GM23338 (cell line): ENCODE measurements at regions not wholly inside any gene's neighbourhood (a gene's known extent, or its start where the extent isn't known, plus 50 kb on each side); places are given as distances from the start of the nearest gene placed in this dataset.

Experiments used
- ATAC-seq: fragments of 200-7000 bp; cut with Tn5 transposase; 3 replicates; pipeline ENCODE4 v1.9.1; 2020
- DNase-seq: peaks from one replicate; pipeline ENCODE4 v3.0.0-alpha.2; 2015; ENCODE audit warnings: low spot score
- H2AFZ ChIP-seq: fragments of 200-600 bp; sonication (generic); 2 replicates; pipeline ENCODE4 v1.8.0; 2016; ENCODE audit warnings: antibody characterized with exemption, mild to moderate bottlenecking, moderate library complexity
- H3F3A ChIP-seq: fragments of 200-600 bp; sonication (generic); replicated peaks from 2 replicates; pipeline ENCODE4 v1.8.0; 2017; ENCODE audit warnings: antibody characterized with exemption, mixed run types, low read depth
- H3K27ac ChIP-seq: fragments of 200-600 bp; sonication (generic); 2 replicates; pipeline ENCODE4 v1.6.1; 2016; ENCODE audit warnings: low read depth
- H3K27me3 ChIP-seq: fragments of 200-600 bp; sonication (generic); 2 replicates; pipeline ENCODE4 v1.8.0; 2016; ENCODE audit warnings: mild to moderate bottlenecking, mixed run types, moderate library complexity; ENCODE audit not compliant: insufficient read depth
- H3K36me3 ChIP-seq: fragments of 200-600 bp; sonication (generic); 2 replicates; pipeline ENCODE4 v1.8.0; 2016; ENCODE audit warnings: mild to moderate bottlenecking; ENCODE audit not compliant: insufficient read depth
- H3K4me1 ChIP-seq: fragments of 200-600 bp; sonication (generic); 2 replicates; pipeline ENCODE4 v1.8.0; 2016; ENCODE audit warnings: mild to moderate bottlenecking, moderate library complexity; ENCODE audit not compliant: insufficient read depth
- H3K4me2 ChIP-seq: fragments of 200-600 bp; sonication (generic); 2 replicates; pipeline ENCODE4 v1.7.1; 2017; ENCODE audit warnings: mixed run types
- H3K4me3 ChIP-seq: fragments of 200-600 bp; sonication (generic); 2 replicates; pipeline ENCODE4 v1.6.1; 2016; ENCODE audit warnings: mixed run types
- H3K79me2 ChIP-seq: fragments of 200-600 bp; sonication (generic); replicated peaks from 2 replicates; pipeline ENCODE4 v1.8.0; 2017; ENCODE audit warnings: mild to moderate bottlenecking; ENCODE audit not compliant: insufficient read depth
- H3K9me2 ChIP-seq: fragments of 200-600 bp; sonication (generic); 2 replicates; pipeline ENCODE4 v1.8.0; 2017; ENCODE audit not compliant: insufficient read depth
- H4K20me1 ChIP-seq: fragments of 200-600 bp; sonication (generic); replicated peaks from 2 replicates; pipeline ENCODE4 v1.8.0; 2017; ENCODE audit warnings: mild to moderate bottlenecking; ENCODE audit not compliant: insufficient read depth
- H3K27ac Mint-ChIP-seq: 2 replicates; pipeline ENCODE4 v1.8.0; 2020; ENCODE audit warnings: inconsistent platforms, mild to moderate bottlenecking, moderate library complexity, mixed read lengths
- H3K27me3 Mint-ChIP-seq: 3 replicates; pipeline ENCODE4 v1.8.0; 2022; ENCODE audit warnings: low read depth, mild to moderate bottlenecking, moderate library complexity, mixed read lengths, inconsistent platforms; ENCODE audit not compliant: insufficient read depth, poor library complexity
- H3K36me3 Mint-ChIP-seq: 3 replicates; pipeline ENCODE4 v1.8.0; 2021; ENCODE audit warnings: low read depth, mild to moderate bottlenecking, inconsistent platforms, moderate library complexity, mixed read lengths
- H3K4me1 Mint-ChIP-seq: 3 replicates; pipeline ENCODE4 v1.8.0; 2020; ENCODE audit warnings: mild to moderate bottlenecking, inconsistent platforms, mixed read lengths
- H3K4me3 Mint-ChIP-seq: 3 replicates; pipeline ENCODE4 v1.8.0; 2021; ENCODE audit warnings: moderate library complexity, mild to moderate bottlenecking, inconsistent platforms, mixed read lengths
- H3K9me3 Mint-ChIP-seq: 3 replicates; pipeline ENCODE4 v1.8.0; 2020; ENCODE audit warnings: moderate library complexity, mild to moderate bottlenecking, inconsistent platforms, mixed read lengths
- CREB1 ChIP-seq: fragments of 250-450 bp; sonication (Bioruptor Pico); IDR thresholded peaks from 2 replicates; pipeline ENCODE4 v1.5.0; 2020; ENCODE audit warnings: low read depth, mild to moderate bottlenecking, moderate library complexity
- EZH2 ChIP-seq: fragments of 200-600 bp; sonication (generic); IDR thresholded peaks from one replicate; pipeline ENCODE4 v1.8.0; 2017; ENCODE audit warnings: antibody characterized with exemption, mild to moderate bottlenecking, low read depth; ENCODE audit not compliant: unreplicated experiment
- EZH2phosphoT487 ChIP-seq: fragments of 200-600 bp; sonication (generic); IDR thresholded peaks from one replicate; pipeline ENCODE4 v1.8.1; 2018; ENCODE audit warnings: antibody characterized with exemption; ENCODE audit not compliant: unreplicated experiment
- JUNB ChIP-seq: IDR thresholded peaks from one replicate; pipeline ENCODE4 v1.6.1; 2016; ENCODE audit warnings: antibody characterized with exemption; ENCODE audit not compliant: unreplicated experiment
- NANOG ChIP-seq: IDR thresholded peaks from 2 replicates; pipeline ENCODE4 v1.6.1; 2016; ENCODE audit warnings: antibody characterized with exemption, borderline replicate concordance
- POLR2AphosphoS5 ChIP-seq: IDR thresholded peaks from 2 replicates; pipeline ENCODE4 v1.6.1; 2016; ENCODE audit warnings: antibody characterized with exemption, low read depth
- STAT1 ChIP-seq: IDR thresholded peaks from one replicate; pipeline ENCODE4 v1.6.1; 2016; ENCODE audit warnings: antibody characterized with exemption; ENCODE audit not compliant: unreplicated experiment
- ZNF114 ChIP-seq: fragments of 250-450 bp; sonication (Bioruptor Pico); IDR thresholded peaks from 2 replicates; pipeline ENCODE4 v1.5.0; 2020; ENCODE audit warnings: mild to moderate bottlenecking, moderate library complexity
- ZNF331 ChIP-seq: fragments of 250-450 bp; sonication (Bioruptor Pico); IDR thresholded peaks from 2 replicates; pipeline ENCODE4 v1.5.0; 2020; ENCODE audit warnings: low read depth, mild to moderate bottlenecking, moderate library complexity
- TF ChIP-seq, protein P1 (sequence below): IDR thresholded peaks from one replicate; pipeline ENCODE4 v1.6.1; 2018; ENCODE audit warnings: antibody characterized with exemption; ENCODE audit not compliant: unreplicated experiment
- TF ChIP-seq, protein P2 (sequence below), 2 experiments: fragments of 200-600 bp in 1 of 2; sonication (generic) in 1 of 2; conservative IDR thresholded peaks; 2 replicates each; pipeline versions ENCODE4 v1.5.1 to v1.6.1; 2016 to 2017; ENCODE audit warnings: antibody characterized with exemption in 2 of 2, low read depth in 2 of 2, mild to moderate bottlenecking in 2 of 2, moderate library complexity in 1 of 2
- TF ChIP-seq, protein P3 (sequence below): IDR thresholded peaks from 2 replicates; pipeline ENCODE4 v1.6.1; 2016; ENCODE audit warnings: antibody characterized with exemption
- TF ChIP-seq, protein P4 (sequence below): fragments of 250-450 bp; sonication (Bioruptor Pico); IDR thresholded peaks from 2 replicates; pipeline ENCODE4 v1.5.0; 2020; ENCODE audit warnings: mild to moderate bottlenecking, moderate library complexity

DNA sequence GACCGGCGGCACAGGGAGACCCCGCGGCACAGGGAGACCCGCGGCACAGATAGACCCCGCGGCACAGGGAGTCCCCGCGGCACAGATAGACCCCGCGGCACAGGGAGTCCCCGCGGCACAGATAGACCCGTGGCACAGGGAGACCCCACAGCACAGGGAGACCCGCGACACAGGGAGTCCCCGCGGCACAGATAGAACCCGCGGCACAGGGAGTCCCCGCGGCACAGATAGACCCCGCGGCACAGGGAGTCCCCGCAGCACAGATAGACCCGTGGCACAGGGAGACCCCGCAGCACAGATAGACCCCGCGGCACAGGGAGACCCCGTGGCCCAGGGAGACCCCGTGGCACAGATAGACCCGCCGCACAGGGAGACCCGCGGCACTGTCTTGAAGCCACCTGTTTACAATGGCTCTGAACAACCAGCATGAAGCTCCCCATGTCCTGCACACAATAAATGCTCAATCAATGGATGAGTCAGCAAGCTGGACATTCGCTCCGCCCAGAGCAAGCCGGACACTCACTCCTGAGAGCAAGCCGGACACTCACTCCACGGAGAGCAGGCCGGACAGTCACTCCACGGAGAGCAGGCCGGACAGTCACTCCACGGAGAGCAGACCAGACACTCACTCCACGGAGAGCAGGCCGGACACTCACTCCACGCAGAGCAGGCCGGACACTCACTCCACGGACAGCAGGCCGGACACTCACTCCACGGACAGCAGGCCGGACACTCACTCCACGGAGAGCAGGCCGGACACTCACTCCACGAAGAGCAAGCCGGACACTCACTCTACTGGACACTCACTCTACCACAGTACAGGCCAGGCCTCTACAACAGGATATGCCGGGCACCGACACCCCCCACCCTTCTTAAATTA is 121.9 kb downstream of the RFLNA start:
- H3K36me3 ChIP-seq: peaks cover 12% of the 10 kb centered on the region; the same call in 1 of the 2 replicates
- H2AFZ ChIP-seq: no peak overlapping the region
- H3K27me3 Mint-ChIP-seq: peaks cover 11% of the 10 kb centered on the region
- TF ChIP-seq NANOG (no peak), ZNF331 (CRISPR knock-in tag) (no peak), CREB1 (CRISPR knock-in tag) (no peak), ZNF114 (CRISPR knock-in tag) (no peak), EZH2phosphoT487 (no peak), JUNB (no peak), POLR2AphosphoS5 (no peak), STAT1 (no peak), EZH2 (no peak)
- TF ChIP-seq, protein P1, sequence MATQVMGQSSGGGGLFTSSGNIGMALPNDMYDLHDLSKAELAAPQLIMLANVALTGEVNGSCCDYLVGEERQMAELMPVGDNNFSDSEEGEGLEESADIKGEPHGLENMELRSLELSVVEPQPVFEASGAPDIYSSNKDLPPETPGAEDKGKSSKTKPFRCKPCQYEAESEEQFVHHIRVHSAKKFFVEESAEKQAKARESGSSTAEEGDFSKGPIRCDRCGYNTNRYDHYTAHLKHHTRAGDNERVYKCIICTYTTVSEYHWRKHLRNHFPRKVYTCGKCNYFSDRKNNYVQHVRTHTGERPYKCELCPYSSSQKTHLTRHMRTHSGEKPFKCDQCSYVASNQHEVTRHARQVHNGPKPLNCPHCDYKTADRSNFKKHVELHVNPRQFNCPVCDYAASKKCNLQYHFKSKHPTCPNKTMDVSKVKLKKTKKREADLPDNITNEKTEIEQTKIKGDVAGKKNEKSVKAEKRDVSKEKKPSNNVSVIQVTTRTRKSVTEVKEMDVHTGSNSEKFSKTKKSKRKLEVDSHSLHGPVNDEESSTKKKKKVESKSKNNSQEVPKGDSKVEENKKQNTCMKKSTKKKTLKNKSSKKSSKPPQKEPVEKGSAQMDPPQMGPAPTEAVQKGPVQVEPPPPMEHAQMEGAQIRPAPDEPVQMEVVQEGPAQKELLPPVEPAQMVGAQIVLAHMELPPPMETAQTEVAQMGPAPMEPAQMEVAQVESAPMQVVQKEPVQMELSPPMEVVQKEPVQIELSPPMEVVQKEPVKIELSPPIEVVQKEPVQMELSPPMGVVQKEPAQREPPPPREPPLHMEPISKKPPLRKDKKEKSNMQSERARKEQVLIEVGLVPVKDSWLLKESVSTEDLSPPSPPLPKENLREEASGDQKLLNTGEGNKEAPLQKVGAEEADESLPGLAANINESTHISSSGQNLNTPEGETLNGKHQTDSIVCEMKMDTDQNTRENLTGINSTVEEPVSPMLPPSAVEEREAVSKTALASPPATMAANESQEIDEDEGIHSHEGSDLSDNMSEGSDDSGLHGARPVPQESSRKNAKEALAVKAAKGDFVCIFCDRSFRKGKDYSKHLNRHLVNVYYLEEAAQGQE: no peak
- TF ChIP-seq, protein P2, sequence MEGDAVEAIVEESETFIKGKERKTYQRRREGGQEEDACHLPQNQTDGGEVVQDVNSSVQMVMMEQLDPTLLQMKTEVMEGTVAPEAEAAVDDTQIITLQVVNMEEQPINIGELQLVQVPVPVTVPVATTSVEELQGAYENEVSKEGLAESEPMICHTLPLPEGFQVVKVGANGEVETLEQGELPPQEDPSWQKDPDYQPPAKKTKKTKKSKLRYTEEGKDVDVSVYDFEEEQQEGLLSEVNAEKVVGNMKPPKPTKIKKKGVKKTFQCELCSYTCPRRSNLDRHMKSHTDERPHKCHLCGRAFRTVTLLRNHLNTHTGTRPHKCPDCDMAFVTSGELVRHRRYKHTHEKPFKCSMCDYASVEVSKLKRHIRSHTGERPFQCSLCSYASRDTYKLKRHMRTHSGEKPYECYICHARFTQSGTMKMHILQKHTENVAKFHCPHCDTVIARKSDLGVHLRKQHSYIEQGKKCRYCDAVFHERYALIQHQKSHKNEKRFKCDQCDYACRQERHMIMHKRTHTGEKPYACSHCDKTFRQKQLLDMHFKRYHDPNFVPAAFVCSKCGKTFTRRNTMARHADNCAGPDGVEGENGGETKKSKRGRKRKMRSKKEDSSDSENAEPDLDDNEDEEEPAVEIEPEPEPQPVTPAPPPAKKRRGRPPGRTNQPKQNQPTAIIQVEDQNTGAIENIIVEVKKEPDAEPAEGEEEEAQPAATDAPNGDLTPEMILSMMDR (conservative IDR thresholded peaks at IDR 0.05; ENCODE audit: low read depth in 2 of 2): no peak
- TF ChIP-seq, protein P3, sequence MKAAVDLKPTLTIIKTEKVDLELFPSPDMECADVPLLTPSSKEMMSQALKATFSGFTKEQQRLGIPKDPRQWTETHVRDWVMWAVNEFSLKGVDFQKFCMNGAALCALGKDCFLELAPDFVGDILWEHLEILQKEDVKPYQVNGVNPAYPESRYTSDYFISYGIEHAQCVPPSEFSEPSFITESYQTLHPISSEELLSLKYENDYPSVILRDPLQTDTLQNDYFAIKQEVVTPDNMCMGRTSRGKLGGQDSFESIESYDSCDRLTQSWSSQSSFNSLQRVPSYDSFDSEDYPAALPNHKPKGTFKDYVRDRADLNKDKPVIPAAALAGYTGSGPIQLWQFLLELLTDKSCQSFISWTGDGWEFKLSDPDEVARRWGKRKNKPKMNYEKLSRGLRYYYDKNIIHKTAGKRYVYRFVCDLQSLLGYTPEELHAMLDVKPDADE: no peak
- TF ChIP-seq, protein P4, sequence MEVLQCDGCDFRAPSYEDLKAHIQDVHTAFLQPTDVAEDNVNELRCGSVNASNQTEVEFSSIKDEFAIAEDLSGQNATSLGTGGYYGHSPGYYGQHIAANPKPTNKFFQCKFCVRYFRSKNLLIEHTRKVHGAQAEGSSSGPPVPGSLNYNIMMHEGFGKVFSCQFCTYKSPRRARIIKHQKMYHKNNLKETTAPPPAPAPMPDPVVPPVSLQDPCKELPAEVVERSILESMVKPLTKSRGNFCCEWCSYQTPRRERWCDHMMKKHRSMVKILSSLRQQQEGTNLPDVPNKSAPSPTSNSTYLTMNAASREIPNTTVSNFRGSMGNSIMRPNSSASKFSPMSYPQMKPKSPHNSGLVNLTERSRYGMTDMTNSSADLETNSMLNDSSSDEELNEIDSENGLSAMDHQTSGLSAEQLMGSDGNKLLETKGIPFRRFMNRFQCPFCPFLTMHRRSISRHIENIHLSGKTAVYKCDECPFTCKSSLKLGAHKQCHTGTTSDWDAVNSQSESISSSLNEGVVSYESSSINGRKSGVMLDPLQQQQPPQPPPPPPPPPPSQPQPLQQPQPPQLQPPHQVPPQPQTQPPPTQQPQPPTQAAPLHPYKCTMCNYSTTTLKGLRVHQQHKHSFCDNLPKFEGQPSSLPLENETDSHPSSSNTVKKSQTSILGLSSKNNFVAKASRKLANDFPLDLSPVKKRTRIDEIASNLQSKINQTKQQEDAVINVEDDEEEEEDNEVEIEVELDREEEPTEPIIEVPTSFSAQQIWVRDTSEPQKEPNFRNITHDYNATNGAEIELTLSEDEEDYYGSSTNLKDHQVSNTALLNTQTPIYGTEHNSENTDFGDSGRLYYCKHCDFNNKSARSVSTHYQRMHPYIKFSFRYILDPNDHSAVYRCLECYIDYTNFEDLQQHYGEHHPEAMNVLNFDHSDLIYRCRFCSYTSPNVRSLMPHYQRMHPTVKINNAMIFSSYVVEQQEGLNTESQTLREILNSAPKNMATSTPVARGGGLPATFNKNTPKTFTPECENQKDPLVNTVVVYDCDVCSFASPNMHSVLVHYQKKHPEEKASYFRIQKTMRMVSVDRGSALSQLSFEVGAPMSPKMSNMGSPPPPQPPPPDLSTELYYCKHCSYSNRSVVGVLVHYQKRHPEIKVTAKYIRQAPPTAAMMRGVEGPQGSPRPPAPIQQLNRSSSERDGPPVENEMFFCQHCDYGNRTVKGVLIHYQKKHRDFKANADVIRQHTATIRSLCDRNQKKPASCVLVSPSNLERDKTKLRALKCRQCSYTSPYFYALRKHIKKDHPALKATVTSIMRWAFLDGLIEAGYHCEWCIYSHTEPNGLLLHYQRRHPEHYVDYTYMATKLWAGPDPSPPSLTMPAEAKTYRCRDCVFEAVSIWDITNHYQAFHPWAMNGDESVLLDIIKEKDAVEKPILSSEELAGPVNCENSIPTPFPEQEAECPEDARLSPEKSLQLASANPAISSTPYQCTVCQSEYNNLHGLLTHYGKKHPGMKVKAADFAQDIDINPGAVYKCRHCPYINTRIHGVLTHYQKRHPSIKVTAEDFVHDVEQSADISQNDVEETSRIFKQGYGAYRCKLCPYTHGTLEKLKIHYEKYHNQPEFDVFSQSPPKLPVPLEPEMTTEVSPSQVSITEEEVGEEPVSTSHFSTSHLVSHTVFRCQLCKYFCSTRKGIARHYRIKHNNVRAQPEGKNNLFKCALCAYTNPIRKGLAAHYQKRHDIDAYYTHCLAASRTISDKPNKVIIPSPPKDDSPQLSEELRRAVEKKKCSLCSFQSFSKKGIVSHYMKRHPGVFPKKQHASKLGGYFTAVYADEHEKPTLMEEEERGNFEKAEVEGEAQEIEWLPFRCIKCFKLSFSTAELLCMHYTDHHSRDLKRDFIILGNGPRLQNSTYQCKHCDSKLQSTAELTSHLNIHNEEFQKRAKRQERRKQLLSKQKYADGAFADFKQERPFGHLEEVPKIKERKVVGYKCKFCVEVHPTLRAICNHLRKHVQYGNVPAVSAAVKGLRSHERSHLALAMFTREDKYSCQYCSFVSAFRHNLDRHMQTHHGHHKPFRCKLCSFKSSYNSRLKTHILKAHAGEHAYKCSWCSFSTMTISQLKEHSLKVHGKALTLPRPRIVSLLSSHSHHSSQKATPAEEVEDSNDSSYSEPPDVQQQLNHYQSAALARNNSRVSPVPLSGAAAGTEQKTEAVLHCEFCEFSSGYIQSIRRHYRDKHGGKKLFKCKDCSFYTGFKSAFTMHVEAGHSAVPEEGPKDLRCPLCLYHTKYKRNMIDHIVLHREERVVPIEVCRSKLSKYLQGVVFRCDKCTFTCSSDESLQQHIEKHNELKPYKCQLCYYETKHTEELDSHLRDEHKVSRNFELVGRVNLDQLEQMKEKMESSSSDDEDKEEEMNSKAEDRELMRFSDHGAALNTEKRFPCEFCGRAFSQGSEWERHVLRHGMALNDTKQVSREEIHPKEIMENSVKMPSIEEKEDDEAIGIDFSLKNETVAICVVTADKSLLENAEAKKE: no peak
- H3K4me3 Mint-ChIP-seq: no peak overlapping the region
- peaks cover 19% of the 10 kb centered on the region for H3K79me2 ChIP-seq
- H3K36me3 Mint-ChIP-seq: peaks cover 31% of the 10 kb centered on the region
- H3K4me1 Mint-ChIP-seq: peaks cover 6% of the 10 kb centered on the region
- no peak for ATAC-seq
- peak overlapping the region; percentile 56; the same call in 1 of the 2 replicates for H3K27ac Mint-ChIP-seq
- no peak overlapping the region for H3K4me2 ChIP-seq
- peaks cover 6% of the 10 kb centered on the region for H4K20me1 ChIP-seq
- DNase-seq: no peak
- H3K4me3 ChIP-seq: no peak overlapping the region
- H3K9me3 Mint-ChIP-seq: no peaks in the 10 kb centered on the region
- H3K9me2 ChIP-seq: no peaks in the 10 kb centered on the region
- H3K4me1 ChIP-seq: no peaks in the 10 kb centered on the region
- no peaks in the 10 kb centered on the region; the same call in 1 of the 2 replicates for H3F3A ChIP-seq
- H3K27me3 ChIP-seq: no peaks in the 10 kb centered on the region
- no peak overlapping the region for H3K27ac ChIP-seq
